Heart left ventricle (tissue), 16 donors: ENCODE measurements at regions not wholly inside any gene's neighbourhood (a gene's known extent, or its start where the extent isn't known, plus 50 kb on each side); places are given as distances from the start of the nearest gene placed in this dataset.

Experiments
- ATAC-seq, 4 donors: fragments of 200-7000 bp; cut with Tn5 transposase; one replicate each; pipeline ENCODE4 v1.9.1; 2020 to 2022; ENCODE audit warnings: moderate library complexity in 4 of 4, mild to moderate bottlenecking in 3 of 4, moderate number of reproducible peaks in 1 of 4
- DNase-seq, 5 donors: peaks; one replicate each; pipeline ENCODE4 v3.0.0-alpha.2; 2020
- H3K27ac ChIP-seq, 12 donors: fragments of 200-600 bp; sonication (generic) in 4 of 12; one replicate each; pipeline versions ENCODE4 v1.5.0 to v1.8.0; 2016 to 2022; ENCODE audit warnings: mild to moderate bottlenecking in 2 of 12
- H3K27me3 ChIP-seq, 9 donors: fragments of 200-600 bp; sonication (generic) in 2 of 9; one replicate each; pipeline versions ENCODE4 v1.5.1 to v1.8.0; 2016 to 2022; ENCODE audit warnings: mild to moderate bottlenecking in 3 of 9
- H3K36me3 ChIP-seq, 9 donors: fragments of 200-600 bp; sonication (generic) in 2 of 9; one replicate each; pipeline versions ENCODE4 v1.5.0 to v1.8.0; 2018 to 2022; ENCODE audit warnings: mild to moderate bottlenecking in 2 of 9
- H3K4me1 ChIP-seq, 12 donors: fragments of 200-600 bp; sonication (generic) in 4 of 12; one replicate each; pipeline versions ENCODE4 v1.5.0 to v1.8.0; 2016 to 2022; ENCODE audit warnings: mild to moderate bottlenecking in 3 of 12
- H3K4me3 ChIP-seq, 12 donors: fragments of 200-600 bp; sonication (generic) in 4 of 12; one replicate each; pipeline versions ENCODE4 v1.5.0 to v1.8.0; 2017 to 2022; ENCODE audit warnings: mild to moderate bottlenecking in 9 of 12, moderate library complexity in 4 of 12
- H3K9me3 ChIP-seq, 12 donors: fragments of 200-600 bp; sonication (generic) in 4 of 12; one replicate each; pipeline versions ENCODE4 v1.5.0 to v1.8.0; 2016 to 2022; ENCODE audit warnings: mild to moderate bottlenecking in 1 of 12
- CTCF ChIP-seq, 12 donors: fragments of 200-600 bp; sonication (generic) in 4 of 12; IDR thresholded peaks; one replicate each; pipeline versions ENCODE4 v1.5.0 to v1.8.0; 2018 to 2022; ENCODE audit warnings: antibody characterized with exemption in 12 of 12, mild to moderate bottlenecking in 5 of 12
- POLR2A ChIP-seq, 2 donors: fragments of 450-650 bp; IDR thresholded peaks; one replicate each; pipeline ENCODE4 v1.6.1; 2017; ENCODE audit warnings: antibody characterized with exemption in 2 of 2, mild to moderate bottlenecking in 2 of 2, moderate library complexity in 2 of 2
- WGBS, 4 donors: extraction: QIAGEN DNeasy Blood & Tissue Kit in 2 of 4; methylation state at CpG; one replicate each; pipeline versions ENCODE4 v1.1.5 to v1.1.7; 2013 to 2018; 5-methylcytosine and 5-hydroxymethylcytosine counted together
- intact Hi-C, 10 donors: fragments of 100-400 bp; cut with DNase I; formaldehyde crosslinking; loops; one replicate each; pipeline versions ENCODE4 v1.11.1 to v1.14.2; 2022
- donor health status: ischemic (EF 13 %, LVEDD 7.1; RV severe dilation, severe dysfunction).
- donor health status: healthy with polysubstance abuse.
- donor health status: DM: no; HTN: yes; CAD: no.
- donor health status: DM: no; HTN: no; CAD: no.
- donor health status: ischemic (EF 25% LVEDD 6.9; RV normal size, moderate dysfunction).
- donor health status: ischemic (EF 25% LVEDD 5.7; RV mildly dilated, moderate dysfunction).
- donor health status: healthy.
- donor health status: DM: yes; HTN: yes; CAD: no.
- donor health status: ischemic (EF 35%, LVEDD 5.7; RV mildly dilated, moderate dysfunction).
- donor health status: nonischemic (EF 11% LVEDD 7.7; RV severe dilation, severe dysfunction).
- donor health status: DM: yes; HTN: yes; CAD: no.
- donor health status: PGD.
- donor health status: ischemic (EF 29% LVEDD 5.4; RV normal size, mild dysfunction).
- donor health status: nonischemic (EF 23%, LVEDD 6.1; RV moderate dilation, normal function).

GRCh38 chr1:10960411-10961299, 51.8 kb upstream of the TARDBP start:
- DNase-seq (peak; percentile 77 to 91 (median 85)), ATAC-seq (peak in 3 of 4 donors; percentile 65 to 82 (median 82))
- Histone ChIP-seq H3K9me3 (no peaks in the 10 kb centered on the region), H3K36me3 (no peaks in the 10 kb centered on the region), H3K27ac (peak overlapping the region in 6 of 12 donors; percentile 4 to 74 (median 37)), H3K4me1 (peaks cover 0 to 33% (median 5%) of the 10 kb centered on the region in 12 donors), H3K4me3 (peak overlapping the region in 1 of 12 donors; percentile 20), H3K27me3 (peaks cover 0 to 9% (median 0%) of the 10 kb centered on the region in 9 donors)
- 43 to 49% (median 45%) methylated on average over 41 to 45 of the region's 45 CpGs for WGBS, 4 donors
- TF ChIP-seq CTCF (IDR thresholded peaks at IDR 0.05) (peak; percentile 71 to 91 (median 80)), POLR2A (IDR thresholded peaks at IDR 0.05) (no peak)
- intact Hi-C loops: no loop called here

- no peak overlapping the region for H3K4me3 ChIP-seq
- H3K4me1 ChIP-seq: peaks cover 0 to 40% (median 5%) of the 10 kb centered on the region in 12 donors
- ATAC-seq: peak in 1 of 4 donors; percentile 2
- no peaks in the 10 kb centered on the region for H3K9me3 ChIP-seq
- DNase-seq: no peak
- H3K27me3 ChIP-seq: peaks cover 0 to 9% (median 0%) of the 10 kb centered on the region in 9 donors
- TF ChIP-seq CTCF (IDR thresholded peaks at IDR 0.05) (peak in 1 of 12 donors; percentile 1), POLR2A (IDR thresholded peaks at IDR 0.05) (no peak)
- no peak overlapping the region for H3K27ac ChIP-seq
- 59 to 70% (median 65%) methylated on average over 10 to 13 of the region's 13 CpGs for WGBS, 4 donors
- H3K36me3 ChIP-seq: no peaks in the 10 kb centered on the region
- intact Hi-C loops: no loop called here
These were observed 51.1 kb upstream of the TARDBP start for GRCh38 chr1:10961300-10961833.

- Histone ChIP-seq H3K27ac (no peak overlapping the region), H3K9me3 (no peaks in the 10 kb centered on the region), H3K4me3 (no peak overlapping the region), H3K4me1 (peaks cover 0 to 38% (median 1%) of the 10 kb centered on the region in 12 donors), H3K27me3 (peaks cover 0 to 9% (median 0%) of the 10 kb centered on the region in 9 donors), H3K36me3 (no peaks in the 10 kb centered on the region)
- intact Hi-C loops: no loop called here
- no peak for ATAC-seq
- TF ChIP-seq POLR2A (IDR thresholded peaks at IDR 0.05) (no peak), CTCF (IDR thresholded peaks at IDR 0.05) (no peak)
- WGBS, 4 donors: 61 to 78% (median 71%) methylated on average over 4 of the region's 4 CpGs
- DNase-seq: no peak
These were observed 50.0 kb upstream of the TARDBP start for GRCh38 chr1:10962483-10962882.
